Skeletal muscle tissue (tissue), 3 donors: ENCODE measurements at regions not wholly inside any gene's neighbourhood (a gene's known extent, or its start where the extent isn't known, plus 50 kb on each side); places are given as distances from the start of the nearest gene placed in this dataset.

Experiments
- H3K27ac ChIP-seq: one replicate; pipeline ENCODE4 v1.7.0; 2013; ENCODE audit warnings: mild to moderate bottlenecking, low read depth, low read length, inconsistent platforms
- H3K27me3 ChIP-seq, 3 donors: one replicate each; pipeline ENCODE4 v1.7.0; 2013; ENCODE audit warnings: low read length in 3 of 3; ENCODE audit not compliant: control insufficient read depth in 3 of 3, insufficient read depth in 3 of 3
- H3K36me3 ChIP-seq, 3 donors: one replicate each; pipeline ENCODE4 v1.7.0; 2013; ENCODE audit warnings: low read length in 3 of 3; ENCODE audit not compliant: control insufficient read depth in 3 of 3, insufficient read depth in 3 of 3
- H3K4me1 ChIP-seq, 3 donors: one replicate each; pipeline ENCODE4 v1.7.0; 2013; ENCODE audit warnings: low read length in 3 of 3, mild to moderate bottlenecking in 3 of 3; ENCODE audit not compliant: control insufficient read depth in 3 of 3, insufficient read depth in 3 of 3
- H3K4me3 ChIP-seq, 3 donors: one replicate each; pipeline ENCODE4 v1.7.0; 2013; ENCODE audit warnings: low read length in 3 of 3
- H3K9ac ChIP-seq, 3 donors: one replicate each; pipeline ENCODE4 v1.7.0; 2013; ENCODE audit warnings: low read length in 3 of 3, mild to moderate bottlenecking in 3 of 3, moderate library complexity in 2 of 3, low read depth in 1 of 3
- H3K9me3 ChIP-seq, 3 donors: one replicate each; pipeline ENCODE4 v1.7.0; 2013; ENCODE audit warnings: low read length in 3 of 3; ENCODE audit not compliant: control insufficient read depth in 3 of 3
- donor health status: Osteomylitis.

- Histone ChIP-seq H3K9ac (no peak overlapping the region), H3K9me3 (no peaks in the 10 kb centered on the region), H3K4me1 (peaks cover 0 to 4% (median 0%) of the 10 kb centered on the region in 3 donors), H3K36me3 (no peaks in the 10 kb centered on the region), H3K27ac (peak overlapping the region; percentile 52), H3K4me3 (no peak overlapping the region), H3K27me3 (no peaks in the 10 kb centered on the region)
Measured at GRCh38 chr9:115649991-115650472, 503.6 kb upstream of the PAPPA start.

- no peak overlapping the region for H3K9ac ChIP-seq
- H3K36me3 ChIP-seq = no peaks in the 10 kb centered on the region
- no peak overlapping the region for H3K4me3 ChIP-seq
- peak overlapping the region; percentile 52 for H3K27ac ChIP-seq
- no peaks in the 10 kb centered on the region for H3K27me3 ChIP-seq
- H3K4me1 ChIP-seq = peaks cover 0 to 4% (median 0%) of the 10 kb centered on the region in 3 donors
- H3K9me3 ChIP-seq = no peaks in the 10 kb centered on the region
Measured at GRCh38 chr9:115650768-115651167, 502.8 kb upstream of the PAPPA start.

- Histone ChIP-seq H3K27me3 (no peaks in the 10 kb centered on the region), H3K27ac (no peak overlapping the region), H3K9ac (no peak overlapping the region), H3K9me3 (no peaks in the 10 kb centered on the region), H3K36me3 (no peaks in the 10 kb centered on the region), H3K4me1 (peaks cover 0 to 4% (median 0%) of the 10 kb centered on the region in 3 donors), H3K4me3 (no peak overlapping the region)
Measured at GRCh38 chr9:115651461-115651860, 502.1 kb upstream of the PAPPA start.

DNA sequence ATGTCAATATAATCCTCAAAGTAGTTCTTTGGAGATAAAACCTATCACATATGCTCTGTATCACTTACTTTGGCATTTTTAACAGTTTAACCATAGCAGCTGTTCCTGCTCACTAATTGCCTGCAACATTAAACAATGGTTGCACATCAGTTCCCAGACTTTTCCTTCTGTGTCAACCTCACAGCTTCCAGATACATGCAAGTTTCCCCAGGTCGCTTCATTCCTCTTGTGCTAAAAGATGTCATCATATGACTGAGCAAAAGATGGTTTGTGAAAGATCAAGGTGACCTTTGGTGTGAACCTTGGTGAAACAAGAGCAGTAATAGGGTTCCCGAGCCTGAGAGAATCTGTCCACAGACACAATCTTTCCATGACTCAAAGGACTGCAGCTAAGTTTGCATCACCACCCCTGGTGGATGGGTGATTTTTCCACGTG, 500.4 kb upstream of the PAPPA start:
- H3K27me3 ChIP-seq = no peaks in the 10 kb centered on the region
- H3K4me3 ChIP-seq = no peak overlapping the region
- no peak overlapping the region for H3K27ac ChIP-seq
- peaks cover 0 to 4% (median 0%) of the 10 kb centered on the region in 3 donors for H3K4me1 ChIP-seq
- no peak overlapping the region for H3K9ac ChIP-seq
- no peaks in the 10 kb centered on the region for H3K9me3 ChIP-seq
- H3K36me3 ChIP-seq = no peaks in the 10 kb centered on the region

DNA sequence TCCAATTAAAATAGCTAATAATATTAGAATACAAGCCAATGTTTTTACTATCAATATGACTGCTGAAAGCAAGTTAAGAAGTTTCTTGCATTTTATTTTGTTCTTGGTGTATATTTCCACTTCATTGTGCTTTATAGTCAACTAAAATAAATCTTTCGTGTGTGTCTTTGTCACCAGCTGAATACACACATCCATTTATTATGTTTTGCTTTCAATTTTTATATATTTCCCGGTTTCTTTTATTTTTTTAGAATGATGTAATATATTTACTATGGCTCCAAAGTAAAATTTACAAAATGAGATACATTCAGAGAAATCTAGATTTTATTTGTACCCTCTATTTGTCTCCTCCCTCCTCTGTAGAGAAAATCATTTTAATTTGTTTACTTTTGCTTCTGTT, 495.9 kb upstream of the PAPPA start:
- H3K9ac ChIP-seq = no peak overlapping the region
- H3K4me1 ChIP-seq = no peaks in the 10 kb centered on the region
- no peaks in the 10 kb centered on the region for H3K27me3 ChIP-seq
- H3K27ac ChIP-seq = no peak overlapping the region
- no peaks in the 10 kb centered on the region for H3K9me3 ChIP-seq
- no peak overlapping the region for H3K4me3 ChIP-seq
- no peaks in the 10 kb centered on the region for H3K36me3 ChIP-seq

DNA sequence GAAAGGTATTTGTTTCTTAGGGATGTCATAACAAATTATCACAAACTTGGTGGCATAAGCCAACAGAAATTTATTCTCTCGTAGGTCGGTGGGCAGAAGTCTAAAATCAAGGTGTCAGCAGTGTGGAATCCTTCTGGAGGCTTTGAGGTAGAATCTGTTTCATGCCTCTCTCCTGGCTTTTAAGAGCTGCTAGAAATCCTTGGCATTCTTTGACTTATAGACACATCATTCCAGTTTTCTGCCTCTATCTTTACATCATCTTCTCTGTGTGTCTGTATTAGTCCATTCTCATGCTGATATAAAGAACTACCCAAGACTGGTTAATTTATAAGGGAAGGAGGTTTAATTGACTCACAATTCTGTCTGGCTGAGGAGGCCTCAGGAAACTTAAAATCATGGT, 488.1 kb upstream of the PAPPA start:
- Histone ChIP-seq H3K9me3 (no peaks in the 10 kb centered on the region), H3K27ac (no peak overlapping the region), H3K4me1 (no peaks in the 10 kb centered on the region), H3K4me3 (no peak overlapping the region), H3K36me3 (no peaks in the 10 kb centered on the region), H3K27me3 (no peaks in the 10 kb centered on the region), H3K9ac (no peak overlapping the region)

DNA sequence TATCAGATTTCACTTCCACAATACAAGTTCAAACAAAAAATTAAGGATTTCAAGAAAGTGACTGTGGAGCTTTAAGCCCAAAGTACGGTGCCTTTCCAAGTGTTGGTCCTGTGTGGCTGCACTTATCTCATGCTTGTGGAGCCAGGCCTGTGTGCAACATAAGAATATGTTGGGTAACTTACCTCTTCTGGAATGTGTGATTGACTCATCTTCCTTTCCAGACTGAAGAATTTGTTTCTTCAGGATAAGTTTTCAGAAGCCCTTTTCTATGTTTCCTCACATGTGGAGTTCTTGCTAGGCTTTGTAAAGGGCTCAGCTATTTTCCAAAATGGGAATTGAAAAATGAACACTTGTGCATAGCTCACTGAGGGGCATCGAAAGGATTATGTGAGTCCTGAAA, 485.1 kb upstream of the PAPPA start:
- no peak overlapping the region for H3K27ac ChIP-seq
- H3K27me3 ChIP-seq = no peaks in the 10 kb centered on the region
- H3K36me3 ChIP-seq = no peaks in the 10 kb centered on the region
- H3K4me1 ChIP-seq = peaks cover 0 to 4% (median 0%) of the 10 kb centered on the region in 3 donors
- no peak overlapping the region for H3K4me3 ChIP-seq
- no peaks in the 10 kb centered on the region for H3K9me3 ChIP-seq
- H3K9ac ChIP-seq = no peak overlapping the region

GRCh38 chr9:115671236-115671962, 482.2 kb upstream of the PAPPA start:
- Histone ChIP-seq H3K36me3 (no peaks in the 10 kb centered on the region), H3K4me3 (no peak overlapping the region), H3K27ac (no peak overlapping the region), H3K27me3 (no peaks in the 10 kb centered on the region), H3K9ac (no peak overlapping the region), H3K4me1 (peaks cover 0 to 4% (median 0%) of the 10 kb centered on the region in 3 donors), H3K9me3 (no peaks in the 10 kb centered on the region)

DNA sequence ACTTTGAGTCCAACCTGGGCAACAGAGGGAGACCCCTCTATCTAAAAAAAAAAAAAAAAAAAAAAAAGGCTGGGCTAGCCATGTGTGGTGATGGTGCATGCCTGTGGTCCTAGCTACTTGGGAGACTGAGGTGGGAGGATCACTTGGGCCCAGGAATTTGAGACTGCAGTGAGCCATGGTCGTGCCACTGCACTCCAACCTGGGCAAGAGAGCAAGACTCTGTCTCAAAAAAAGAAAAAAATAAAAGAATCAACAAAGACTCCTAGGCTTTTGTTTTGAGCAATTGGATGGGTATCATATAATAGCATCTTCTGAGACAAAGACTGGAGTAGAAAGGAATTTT, 481.7 kb upstream of the PAPPA start:
- H3K36me3 ChIP-seq = no peaks in the 10 kb centered on the region
- H3K4me1 ChIP-seq = peaks cover 0 to 4% (median 0%) of the 10 kb centered on the region in 3 donors
- H3K4me3 ChIP-seq = no peak overlapping the region
- H3K27ac ChIP-seq = no peak overlapping the region
- no peaks in the 10 kb centered on the region for H3K27me3 ChIP-seq
- H3K9ac ChIP-seq = no peak overlapping the region
- H3K9me3 ChIP-seq = no peaks in the 10 kb centered on the region

- no peak overlapping the region for H3K4me3 ChIP-seq
- H3K27ac ChIP-seq = peak overlapping the region; percentile 48
- no peaks in the 10 kb centered on the region for H3K36me3 ChIP-seq
- no peaks in the 10 kb centered on the region for H3K9me3 ChIP-seq
- H3K9ac ChIP-seq = no peak overlapping the region
- H3K27me3 ChIP-seq = no peaks in the 10 kb centered on the region
- H3K4me1 ChIP-seq = peaks cover 0 to 4% (median 0%) of the 10 kb centered on the region in 3 donors
Measured at GRCh38 chr9:115672477-115673316, 480.9 kb upstream of the PAPPA start.
